ENCODE measurements at regions not wholly inside any gene's neighbourhood (a gene's known extent, or its start where the extent isn't known, plus 50 kb on each side); places are given as distances from the start of the nearest gene placed in this dataset.

GRCh38 chr9:87088192-87088591 lies 140.9 kb upstream of the GAS1 start:
- Histone ChIP-seq H3K36me3 (ENCODE audit: control insufficient read depth, insufficient read depth, low read length) (no peaks in the 10 kb centered on the region), H3K4me3 (ENCODE audit: low read depth, low read length) (no peak overlapping the region), H3K27me3 (ENCODE audit: control insufficient read depth, insufficient read depth, low read length) (no peaks in the 10 kb centered on the region)
- DNase-seq (ENCODE audit: low read depth) (no peak), FAIRE-seq (no peak)
- TF ChIP-seq CTCF (IDR thresholded peaks at IDR 0.05; ENCODE audit: insufficient read depth, low read length, severe bottlenecking), result no peak

GRCh38 chr9:87088621-87089365 lies 141.5 kb upstream of the GAS1 start:
- no peak for FAIRE-seq
- no peak for DNase-seq (ENCODE audit: low read depth)
- no peaks in the 10 kb centered on the region for H3K36me3 ChIP-seq (ENCODE audit: control insufficient read depth, insufficient read depth, low read length)
- no peak overlapping the region for H3K4me3 ChIP-seq (ENCODE audit: low read depth, low read length)
- no peak for TF ChIP-seq CTCF (IDR thresholded peaks at IDR 0.05; ENCODE audit: insufficient read depth, low read length, severe bottlenecking)
- no peaks in the 10 kb centered on the region for H3K27me3 ChIP-seq (ENCODE audit: control insufficient read depth, insufficient read depth, low read length)

DNA sequence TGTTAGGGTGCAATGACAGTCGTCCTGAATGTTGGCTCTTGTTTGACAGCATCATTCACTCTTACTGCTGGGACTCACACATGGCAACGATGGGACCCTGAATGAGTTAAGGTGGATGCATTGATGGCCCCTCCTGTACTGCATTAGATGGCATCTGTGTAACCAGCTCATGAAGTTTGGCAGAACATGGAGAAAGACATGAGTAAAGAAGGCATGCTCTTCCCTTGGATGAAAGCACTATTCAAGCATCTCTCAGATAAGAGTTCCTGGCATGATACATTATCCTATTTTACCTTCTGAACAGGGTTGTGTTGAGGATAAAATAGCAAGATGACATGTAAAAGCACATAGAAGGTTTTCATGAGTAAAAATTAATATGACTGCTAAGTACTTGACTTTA lies 142.2 kb upstream of the GAS1 start:
- no peak for TF ChIP-seq CTCF (IDR thresholded peaks at IDR 0.05; ENCODE audit: insufficient read depth, low read length, severe bottlenecking)

DNA sequence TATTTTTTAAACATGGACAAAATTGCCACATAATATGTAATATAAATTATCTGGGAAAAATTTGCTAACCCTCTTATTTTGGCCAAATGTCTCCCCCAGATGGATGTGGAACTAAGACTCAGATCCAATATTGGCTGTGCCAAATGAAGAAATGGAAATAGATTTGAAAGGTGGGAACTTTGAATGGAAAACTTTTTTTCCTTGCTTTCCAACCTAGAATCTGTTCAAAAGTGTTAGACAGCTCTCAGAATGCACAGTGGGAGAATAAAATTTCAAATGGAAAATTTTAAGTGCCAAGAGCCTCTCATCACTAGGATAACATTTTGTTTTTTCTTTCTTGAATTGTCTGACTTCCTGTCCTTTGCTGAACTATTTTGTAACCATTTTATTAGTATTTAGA lies 142.6 kb upstream of the GAS1 start:
- H3K36me3 ChIP-seq (ENCODE audit: control insufficient read depth, insufficient read depth, low read length), result no peaks in the 10 kb centered on the region
- no peak overlapping the region for H3K4me3 ChIP-seq (ENCODE audit: low read depth, low read length)
- DNase-seq (ENCODE audit: low read depth) (no peak), FAIRE-seq (no peak)
- TF ChIP-seq CTCF (IDR thresholded peaks at IDR 0.05; ENCODE audit: insufficient read depth, low read length, severe bottlenecking), result no peak
- no peaks in the 10 kb centered on the region for H3K27me3 ChIP-seq (ENCODE audit: control insufficient read depth, insufficient read depth, low read length)

More for the DNA sequence above, 142.2 kb upstream of the GAS1 start:
- Histone ChIP-seq H3K27me3 (ENCODE audit: control insufficient read depth, insufficient read depth, low read length) (no peaks in the 10 kb centered on the region), H3K36me3 (ENCODE audit: control insufficient read depth, insufficient read depth, low read length) (no peaks in the 10 kb centered on the region), H3K4me3 (ENCODE audit: low read depth, low read length) (no peak overlapping the region)
- DNase-seq (ENCODE audit: low read depth), result no peak
- FAIRE-seq, result no peak

- TF ChIP-seq CTCF (IDR thresholded peaks at IDR 0.05; ENCODE audit: insufficient read depth, low read length, severe bottlenecking), result no peak
- FAIRE-seq, result no peak
- DNase-seq (ENCODE audit: low read depth), result no peak
Measured at GRCh38 chr9:87093777-87094176, 146.5 kb upstream of the GAS1 start.

DNA sequence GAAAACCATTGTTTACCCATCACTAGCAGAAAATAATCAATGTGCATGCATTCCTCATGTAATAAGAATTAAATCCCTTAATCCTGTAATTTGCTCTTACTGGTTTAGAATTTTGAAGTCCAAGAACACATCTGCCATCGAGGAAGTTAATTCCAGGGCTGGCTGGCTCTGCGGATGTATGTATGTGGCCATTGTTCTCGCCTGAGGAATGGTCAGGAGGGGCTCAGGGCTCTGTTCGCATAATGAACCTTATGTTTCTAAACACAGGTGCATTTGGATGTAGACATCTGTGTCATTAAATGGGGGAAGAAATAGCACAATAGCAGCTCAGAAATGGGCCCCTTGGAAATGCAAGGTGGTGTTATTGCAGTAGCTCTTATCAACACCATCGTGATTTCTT lies 148.6 kb upstream of the GAS1 start:
- Histone ChIP-seq H3K36me3 (ENCODE audit: control insufficient read depth, insufficient read depth, low read length) (no peaks in the 10 kb centered on the region), H3K27me3 (ENCODE audit: control insufficient read depth, insufficient read depth, low read length) (no peaks in the 10 kb centered on the region), H3K4me3 (ENCODE audit: low read depth, low read length) (no peak overlapping the region)
- DNase-seq (ENCODE audit: low read depth), result no peak
- no peak for FAIRE-seq
- TF ChIP-seq CTCF (IDR thresholded peaks at IDR 0.05; ENCODE audit: insufficient read depth, low read length, severe bottlenecking), result no peak

More at GRCh38 chr9:87093777-87094176, 146.5 kb upstream of the GAS1 start:
- H3K27me3 ChIP-seq (ENCODE audit: control insufficient read depth, insufficient read depth, low read length), result no peaks in the 10 kb centered on the region
- no peak overlapping the region for H3K4me3 ChIP-seq (ENCODE audit: low read depth, low read length)
- no peaks in the 10 kb centered on the region for H3K36me3 ChIP-seq (ENCODE audit: control insufficient read depth, insufficient read depth, low read length)
